ENCODE measurements at regions not wholly inside any gene's neighbourhood (a gene's known extent, or its start where the extent isn't known, plus 50 kb on each side); places are given as distances from the start of the nearest gene placed in this dataset.

- DNase-seq, result no peak
Measured at GRCh38 chrX:30950391-30950790, 61.3 kb upstream of the TAB3 start.

DNA sequence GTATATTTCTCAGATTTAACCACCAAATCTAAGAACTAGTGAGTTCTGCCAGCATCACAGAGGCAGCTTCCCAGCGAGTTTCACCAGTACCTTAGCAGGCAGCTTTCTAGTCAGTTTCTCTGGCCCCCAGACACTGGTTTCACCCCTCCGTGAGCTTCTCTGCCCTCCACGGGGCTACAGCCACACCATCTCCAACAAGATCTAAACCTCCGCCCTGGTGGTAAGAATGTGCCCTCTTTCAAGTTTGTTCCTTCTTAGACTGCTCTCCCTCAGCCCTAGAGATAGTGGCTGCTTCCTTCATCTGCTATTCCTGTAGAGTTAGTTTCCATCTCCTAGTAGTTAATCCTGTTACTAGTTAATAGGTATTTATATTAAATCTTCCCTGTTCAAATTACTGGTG, 60.5 kb upstream of the TAB3 start:
- no peak for DNase-seq

DNA sequence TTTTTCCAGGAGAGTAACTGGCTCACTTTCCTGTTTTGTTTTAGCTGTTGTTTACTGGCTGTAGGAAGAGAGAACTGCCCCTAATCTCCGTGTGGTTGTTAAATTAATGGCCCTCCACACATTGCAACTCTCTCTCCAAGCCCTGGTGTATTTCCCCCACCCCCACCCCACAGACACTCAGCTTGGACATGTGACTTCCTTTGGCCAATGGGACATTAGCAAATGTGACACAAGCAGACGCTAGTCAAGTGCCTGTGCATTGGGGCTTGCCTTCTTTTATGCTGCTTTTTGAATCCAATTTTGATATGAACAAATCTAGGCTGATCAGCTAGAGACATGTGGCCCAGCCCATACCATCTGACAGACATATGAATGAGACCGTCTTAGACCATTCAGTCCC, 59.6 kb upstream of the TAB3 start:
- DNase-seq, result no peak

- DNase-seq, result no peak
Measured at GRCh38 chrX:30948051-30948450, 59.0 kb upstream of the TAB3 start.

- no peak for DNase-seq
Measured at GRCh38 chrX:30943984-30944383, 54.9 kb upstream of the TAB3 start.

GRCh38 chrX:30941898-30942297, 52.8 kb upstream of the TAB3 start:
- DNase-seq, result no peak

DNA sequence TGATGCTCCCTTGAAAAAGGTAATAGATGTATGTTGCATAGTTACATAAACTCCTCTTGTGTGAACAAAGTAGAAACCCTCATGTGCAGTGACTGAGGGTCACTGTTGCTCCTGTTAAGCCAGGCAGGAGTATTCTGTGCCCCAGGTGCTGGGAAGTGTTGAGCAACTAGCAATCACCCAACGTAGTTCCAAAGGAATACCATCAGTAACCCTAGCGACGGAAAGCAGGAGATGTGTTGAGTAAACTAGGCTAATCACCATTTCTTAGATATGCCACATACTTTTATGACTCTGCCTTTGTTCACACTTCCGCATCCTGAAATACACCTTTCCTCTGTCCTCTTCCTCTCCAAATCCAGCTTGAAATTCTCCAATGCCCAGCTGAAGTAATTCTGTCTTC, 50.9 kb upstream of the TAB3 start:
- no peak for DNase-seq

Data from left kidney (tissue), 1 donor.